Astrocyte of the spinal cord (primary cell): ENCODE measurements at regions not wholly inside any gene's neighbourhood (a gene's known extent, or its start where the extent isn't known, plus 50 kb on each side); places are given as distances from the start of the nearest gene placed in this dataset.

Experiments
- DNase-seq: peaks from one replicate; pipeline ENCODE4 v3.0.0; 2011; ENCODE audit warnings: low read depth, low spot score
- H3K4me3 ChIP-seq: 2 replicates; pipeline ENCODE4 v1.5.1; 2011; ENCODE audit warnings: low read depth, mild to moderate bottlenecking, low read length, moderate library complexity
- CTCF ChIP-seq: IDR thresholded peaks from 2 replicates; pipeline ENCODE4 v1.5.1; 2012; ENCODE audit warnings: low read depth, mild to moderate bottlenecking, low read length, inconsistent platforms
- in situ Hi-C: cut with HindIII; loops from 2 replicates; pipeline ENCODE4 v1.10.0; 2017; ENCODE audit warnings: low sequenced_read_pairs

- DNase-seq: peak; percentile 61
- in situ Hi-C loops: no loop called here
- H3K4me3 ChIP-seq: no peak overlapping the region
- no peak for TF ChIP-seq CTCF
These were observed 62.6 kb upstream of the PLPP4 start for GRCh38 chr10:120394446-120394845.

GRCh38 chr10:120396228-120396627 lies 60.8 kb upstream of the PLPP4 start:
- H3K4me3 ChIP-seq: no peak overlapping the region
- in situ Hi-C loops: no loop called here
- no peak for TF ChIP-seq CTCF
- DNase-seq: no peak

- no peak for DNase-seq
- in situ Hi-C loops: no loop called here
These were observed 58.8 kb upstream of the PLPP4 start for GRCh38 chr10:120398180-120398579.

GRCh38 chr10:120400601-120401000 lies 56.4 kb upstream of the PLPP4 start:
- in situ Hi-C loops: no loop called here
- peak; percentile 77 for DNase-seq

More at GRCh38 chr10:120398180-120398579, 58.8 kb upstream of the PLPP4 start:
- H3K4me3 ChIP-seq: no peak overlapping the region
- no peak for TF ChIP-seq CTCF

GRCh38 chr10:120402147-120402766 lies 54.8 kb upstream of the PLPP4 start:
- H3K4me3 ChIP-seq: no peak overlapping the region
- no peak for TF ChIP-seq CTCF
- no peak for DNase-seq
- in situ Hi-C loops: no loop called here

More at GRCh38 chr10:120400601-120401000, 56.4 kb upstream of the PLPP4 start:
- TF ChIP-seq CTCF: no peak
- H3K4me3 ChIP-seq: no peak overlapping the region

GRCh38 chr10:120403109-120403508 lies 53.9 kb upstream of the PLPP4 start:
- in situ Hi-C loops: no loop called here
- no peak for TF ChIP-seq CTCF
- DNase-seq: peak; percentile 38

More at GRCh38 chr10:120403109-120403508, 53.9 kb upstream of the PLPP4 start:
- H3K4me3 ChIP-seq: no peak overlapping the region
